Duodenal mucosa (tissue), 2 donors: ENCODE measurements at regions not wholly inside any gene's neighbourhood (a gene's known extent, or its start where the extent isn't known, plus 50 kb on each side); places are given as distances from the start of the nearest gene placed in this dataset.

Source experiments
- H3K27ac ChIP-seq: one replicate; pipeline ENCODE4 v1.7.0; 2013; ENCODE audit warnings: low read depth, low read length
- H3K27me3 ChIP-seq, 2 donors: one replicate each; pipeline ENCODE4 v1.7.0; 2013; ENCODE audit warnings: low read length in 2 of 2, control low read depth in 1 of 2; ENCODE audit not compliant: insufficient read depth in 2 of 2, control insufficient read depth in 1 of 2
- H3K36me3 ChIP-seq, 2 donors: one replicate each; pipeline ENCODE4 v1.7.0; 2013; ENCODE audit warnings: low read length in 2 of 2, control low read depth in 1 of 2; ENCODE audit not compliant: insufficient read depth in 2 of 2, control insufficient read depth in 1 of 2
- H3K4me1 ChIP-seq, 2 donors: one replicate each; pipeline ENCODE4 v1.7.0; 2013; ENCODE audit warnings: low read length in 2 of 2, control low read depth in 1 of 2; ENCODE audit not compliant: insufficient read depth in 2 of 2, control insufficient read depth in 1 of 2
- H3K4me3 ChIP-seq, 2 donors: one replicate each; pipeline ENCODE4 v1.7.0; 2013; ENCODE audit warnings: low read length in 2 of 2, low read depth in 1 of 2
- H3K9ac ChIP-seq, 2 donors: one replicate each; pipeline ENCODE4 v1.7.0; 2013; ENCODE audit warnings: low read length in 2 of 2, low read depth in 1 of 2
- H3K9me3 ChIP-seq, 2 donors: one replicate each; pipeline ENCODE4 v1.7.0; 2013; ENCODE audit warnings: low read length in 2 of 2, control low read depth in 1 of 2; ENCODE audit not compliant: control insufficient read depth in 1 of 2

DNA sequence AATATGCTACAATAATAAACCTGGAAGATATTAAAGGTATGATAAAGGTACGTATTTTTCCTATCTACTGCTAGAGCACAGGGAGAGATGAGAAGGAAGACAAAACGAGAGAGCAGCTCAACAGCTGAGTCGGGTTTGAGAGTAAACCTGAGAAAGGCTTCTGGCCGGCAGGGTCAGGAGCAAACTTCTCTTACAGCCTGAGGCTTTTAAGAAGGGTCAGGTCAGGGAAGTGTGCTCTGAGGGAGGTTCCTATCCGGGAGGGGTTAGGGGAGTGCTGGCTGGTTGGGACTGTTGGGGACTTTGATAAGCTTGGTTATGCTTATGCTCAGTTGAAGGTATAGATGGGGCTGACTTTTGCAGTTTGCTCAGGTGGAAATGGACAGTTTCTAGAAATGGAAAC is 77.7 kb upstream of the PRR20A start:
- no peak overlapping the region for H3K27ac ChIP-seq
- no peaks in the 10 kb centered on the region for H3K27me3 ChIP-seq
- H3K4me1 ChIP-seq, result no peaks in the 10 kb centered on the region

DNA sequence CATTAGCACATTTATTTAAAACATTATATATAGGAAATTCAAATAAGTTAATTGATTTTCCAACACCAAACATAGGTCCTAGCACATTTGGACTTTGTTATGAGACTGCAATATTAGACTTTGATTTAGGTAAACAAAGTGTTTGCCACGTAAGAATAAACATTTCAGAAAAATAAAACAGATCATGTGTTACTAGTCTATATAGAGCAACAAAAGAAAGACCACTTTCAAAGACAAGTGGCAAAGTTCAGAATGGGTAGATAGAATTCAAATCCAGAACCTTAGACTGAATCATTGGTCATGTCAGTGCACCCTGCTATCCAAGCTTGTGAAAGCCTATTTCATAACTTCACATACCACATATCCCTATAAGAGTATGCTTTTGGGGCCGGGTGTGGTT is 66.7 kb upstream of the PRR20A start:
- Histone ChIP-seq H3K4me1 (no peaks in the 10 kb centered on the region), H3K27ac (no peak overlapping the region), H3K9ac (no peak overlapping the region), H3K4me3 (no peak overlapping the region), H3K27me3 (no peaks in the 10 kb centered on the region), H3K36me3 (no peaks in the 10 kb centered on the region), H3K9me3 (no peaks in the 10 kb centered on the region)

More for the DNA sequence above, 77.7 kb upstream of the PRR20A start:
- Histone ChIP-seq H3K9me3 (peaks cover 0 to 8% of the 10 kb centered on the region in 2 donors), H3K4me3 (no peak overlapping the region), H3K9ac (no peak overlapping the region), H3K36me3 (no peaks in the 10 kb centered on the region)

DNA sequence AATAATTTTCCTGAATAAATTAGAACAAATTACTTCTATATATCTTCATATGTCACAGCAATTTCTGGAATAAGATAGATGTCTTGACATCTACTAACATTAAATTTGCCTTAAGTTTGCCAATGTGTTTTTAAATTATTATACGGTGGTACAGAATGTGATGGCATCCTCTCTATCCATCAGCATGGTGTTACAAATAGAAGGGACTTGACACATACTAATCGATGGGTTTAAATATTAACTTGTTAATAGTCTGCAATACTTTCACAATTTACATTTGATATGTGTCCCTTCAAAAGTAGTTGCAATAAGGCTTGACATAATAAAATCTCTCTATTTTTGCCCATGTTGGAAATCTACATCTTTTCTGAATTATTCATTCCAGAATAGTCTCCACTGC is 65.1 kb upstream of the PRR20A start:
- Histone ChIP-seq H3K4me3 (no peak overlapping the region), H3K9ac (no peak overlapping the region), H3K36me3 (no peaks in the 10 kb centered on the region), H3K27ac (no peak overlapping the region), H3K27me3 (no peaks in the 10 kb centered on the region), H3K4me1 (no peaks in the 10 kb centered on the region), H3K9me3 (no peaks in the 10 kb centered on the region)

- H3K4me3 ChIP-seq, result no peak overlapping the region
- H3K36me3 ChIP-seq, result no peaks in the 10 kb centered on the region
- no peak overlapping the region for H3K9ac ChIP-seq
- no peak overlapping the region for H3K27ac ChIP-seq
- H3K9me3 ChIP-seq, result no peaks in the 10 kb centered on the region
- H3K27me3 ChIP-seq, result no peaks in the 10 kb centered on the region
- H3K4me1 ChIP-seq, result no peaks in the 10 kb centered on the region
These were observed 53.7 kb upstream of the PRR20A start for GRCh38 chr13:57087006-57087405.
